ENCODE measurements at regions not wholly inside any gene's neighbourhood (a gene's known extent, or its start where the extent isn't known, plus 50 kb on each side); places are given as distances from the start of the nearest gene placed in this dataset.

GRCh38 chr11:129319201-129319600, 56.4 kb upstream of the BARX2 start:
- no peak for TF ChIP-seq CTCF (IDR thresholded peaks at IDR 0.05)
- no peak for TF ChIP-seq POLR2A (IDR thresholded peaks at IDR 0.05)

Data from thyroid gland (tissue), 4 donors.